SK-N-SH (cell line): ENCODE measurements at regions not wholly inside any gene's neighbourhood (a gene's known extent, or its start where the extent isn't known, plus 50 kb on each side); places are given as distances from the start of the nearest gene placed in this dataset.

ENCODE experiments used
- CTCF ChIA-PET: fragments of 300-600, 350-600 bp; formaldehyde crosslinking; extraction: SDS; loops from one replicate; lab custom pipeline; 2021; lab: Yijun Ruan, JAX
- POLR2A ChIA-PET: fragments of 350-600 bp; sonication (Branson Sonifier 250); formaldehyde crosslinking; extraction: SDS; loops from one replicate; lab custom pipeline; 2020; ENCODE audit warnings: antibody characterized with exemption, inconsistent platforms; lab: Yijun Ruan, JAX
- DNase-seq: peaks from one replicate; pipeline ENCODE4 v3.0.0; 2012
- H2AFZ ChIP-seq: fragments of 200-600 bp; sonication (generic); 2 replicates; pipeline ENCODE4 v1.8.1; 2016; ENCODE audit warnings: antibody characterized with exemption, mild to moderate bottlenecking, low read depth
- H3F3A ChIP-seq: fragments of 200-600 bp; sonication (generic); replicated peaks from 2 replicates; pipeline ENCODE3; 2016; ENCODE audit warnings: antibody characterized with exemption, mild to moderate bottlenecking; ENCODE audit not compliant: insufficient read depth
- H3K27ac ChIP-seq, 2 experiments: fragments of 200-500 bp in 1 of 2; fragments of 200-600 bp in 1 of 2; sonication (Bioruptor generic) in 1 of 2; sonication (generic), shearing (Covaris generic) in 1 of 2; 2 replicates each; pipeline versions ENCODE4 v1.5.1 to v1.6.1; 2014 to 2016; ENCODE audit warnings: low read depth in 2 of 2, inconsistent platforms in 1 of 2, low read length in 1 of 2, mild to moderate bottlenecking in 1 of 2, mixed read lengths in 1 of 2
- H3K27me3 ChIP-seq: fragments of 200-600 bp; sonication (generic), shearing (Covaris generic); 2 replicates; pipeline ENCODE4 v1.6.1; 2016; ENCODE audit warnings: mixed run types; ENCODE audit not compliant: insufficient read depth
- H3K36me3 ChIP-seq, 2 experiments: fragments of 200-500 bp in 1 of 2; fragments of 200-600 bp in 1 of 2; sonication (Bioruptor generic) in 1 of 2; sonication (generic) in 1 of 2; replicated peaks in 1 of 2; 2 replicates each; pipeline versions ENCODE3 to v1.5.1; 2014 to 2016; ENCODE audit warnings: low read length in 1 of 2, mild to moderate bottlenecking in 1 of 2; ENCODE audit not compliant: insufficient read depth in 2 of 2, control insufficient read depth in 1 of 2
- H3K4me1 ChIP-seq, 2 experiments: fragments of 200-500 bp in 1 of 2; fragments of 200-600 bp in 1 of 2; sonication (Bioruptor generic) in 1 of 2; sonication (generic), shearing (Covaris generic) in 1 of 2; 2 replicates each; pipeline versions ENCODE4 v1.5.1 to v1.6.1; 2014 to 2016; ENCODE audit warnings: low read depth in 1 of 2, low read length in 1 of 2, mixed run types in 1 of 2; ENCODE audit not compliant: insufficient read depth in 2 of 2, control insufficient read depth in 1 of 2
- H3K4me2 ChIP-seq: fragments of 200-600 bp; sonication (generic), shearing (Covaris generic); 2 replicates; pipeline ENCODE4 v1.6.1; 2017; ENCODE audit warnings: mixed run types
- H3K4me3 ChIP-seq, 2 experiments: fragments of 200-500 bp in 1 of 2; fragments of 200-600 bp in 1 of 2; sonication (Bioruptor generic) in 1 of 2; sonication (generic), shearing (Covaris generic) in 1 of 2; 2 replicates each; pipeline versions ENCODE4 v1.5.1 to v1.8.1; 2014 to 2016; ENCODE audit warnings: low read depth in 2 of 2, inconsistent platforms in 1 of 2, low read length in 1 of 2, mild to moderate bottlenecking in 1 of 2, mixed read lengths in 1 of 2, moderate library complexity in 1 of 2
- H3K79me2 ChIP-seq: fragments of 200-600 bp; sonication (generic); 2 replicates; pipeline ENCODE4 v1.8.1; 2017; ENCODE audit warnings: mild to moderate bottlenecking; ENCODE audit not compliant: insufficient read depth
- H3K9ac ChIP-seq: fragments of 200-600 bp; sonication (generic); 2 replicates; pipeline ENCODE4 v1.6.1; 2017; ENCODE audit warnings: mixed run types
- H3K9me2 ChIP-seq: fragments of 200-600 bp; sonication (generic); 2 replicates; pipeline ENCODE4 v1.6.1; 2017; ENCODE audit warnings: mixed run types
- H3K9me3 ChIP-seq: fragments of 200-600 bp; sonication (generic); 2 replicates; pipeline ENCODE4 v1.6.1; 2017; ENCODE audit warnings: mixed run types, mild to moderate bottlenecking, moderate library complexity
- H4K20me1 ChIP-seq: fragments of 200-600 bp; sonication (generic); 2 replicates; pipeline ENCODE4 v1.6.1; 2017; ENCODE audit warnings: mild to moderate bottlenecking, mixed run types; ENCODE audit not compliant: insufficient read depth
- CHD2 ChIP-seq: fragments of 150-350 bp; IDR thresholded peaks from 2 replicates; pipeline ENCODE4 v1.6.1; 2018; ENCODE audit warnings: low read length; ENCODE audit not compliant: partially characterized antibody
- CTCF ChIP-seq: fragments of 200-600 bp; sonication (generic); IDR thresholded peaks from 2 replicates; pipeline ENCODE4 v1.6.1; 2017; ENCODE audit warnings: antibody characterized with exemption, mild to moderate bottlenecking, moderate library complexity
- EP300 ChIP-seq, 2 experiments: IDR thresholded peaks; 2 replicates each; pipeline versions ENCODE4 v1.4.0 to v1.6.1; 2012; ENCODE audit warnings: borderline replicate concordance in 1 of 2, low read depth in 1 of 2, low read length in 1 of 2
- FOSL2 ChIP-seq: IDR thresholded peaks from 2 replicates; pipeline ENCODE4 v1.4.0; 2012; ENCODE audit warnings: low read depth, mild to moderate bottlenecking, moderate library complexity, borderline replicate concordance
- FOXM1 ChIP-seq: IDR thresholded peaks from 2 replicates; pipeline ENCODE4 v1.4.0; 2012; ENCODE audit warnings: low read depth, mild to moderate bottlenecking
- IRF3 ChIP-seq: fragments of 150-350 bp; IDR thresholded peaks from 2 replicates; pipeline ENCODE4 v1.6.1; 2016; ENCODE audit warnings: mild to moderate bottlenecking, low read depth, low read length
- MAX ChIP-seq: IDR thresholded peaks from 2 replicates; pipeline ENCODE4 v1.4.0; 2012; ENCODE audit warnings: low read depth
- MEF2A ChIP-seq: IDR thresholded peaks from 2 replicates; pipeline ENCODE4 v1.4.0; 2012; ENCODE audit warnings: low read depth, borderline replicate concordance
- MXI1 ChIP-seq: IDR thresholded peaks from 2 replicates; pipeline ENCODE4 v1.6.1; 2012; ENCODE audit warnings: mild to moderate bottlenecking, low read depth, low read length, improper control_type of control experiment
- PBX3 ChIP-seq: IDR thresholded peaks from 2 replicates; pipeline ENCODE4; 2012
- POLR2AphosphoS5 ChIP-seq: IDR thresholded peaks from 2 replicates; pipeline ENCODE4 v1.6.1; 2012; ENCODE audit warnings: low read depth, low read length
- RCOR1 ChIP-seq: fragments of 150-350 bp; IDR thresholded peaks from 2 replicates; pipeline ENCODE4 v1.6.1; 2017; ENCODE audit warnings: antibody characterized with exemption, low read length
- RFX5 ChIP-seq: IDR thresholded peaks from 2 replicates; pipeline ENCODE4 v1.6.1; 2012; ENCODE audit warnings: mild to moderate bottlenecking, improper control_type of control experiment, low read length
- SIN3A ChIP-seq: IDR thresholded peaks from 2 replicates; pipeline ENCODE4 v1.6.1; 2012; ENCODE audit warnings: low read depth, mild to moderate bottlenecking, low read length, moderate library complexity, borderline replicate concordance
- TAF1 ChIP-seq: IDR thresholded peaks from 2 replicates; pipeline ENCODE4 v1.6.1; 2012; ENCODE audit warnings: low read depth, mild to moderate bottlenecking, low read length, moderate library complexity, borderline replicate concordance
- YY1 ChIP-seq: IDR thresholded peaks from 2 replicates; pipeline ENCODE4 v1.4.0; 2012; ENCODE audit warnings: low read depth, mild to moderate bottlenecking
- WGBS: methylation state at CpG from one replicate; pipeline ENCODE4 v1.1.6; 2017; ENCODE audit warnings: low lambda C conversion rate; 5-methylcytosine and 5-hydroxymethylcytosine counted together
- TF ChIP-seq, protein P1 (sequence below): fragments of 150-350 bp; IDR thresholded peaks from 2 replicates; pipeline ENCODE4 v1.6.1; 2017; ENCODE audit warnings: antibody characterized with exemption, low read length, low read depth, borderline replicate concordance

DNA sequence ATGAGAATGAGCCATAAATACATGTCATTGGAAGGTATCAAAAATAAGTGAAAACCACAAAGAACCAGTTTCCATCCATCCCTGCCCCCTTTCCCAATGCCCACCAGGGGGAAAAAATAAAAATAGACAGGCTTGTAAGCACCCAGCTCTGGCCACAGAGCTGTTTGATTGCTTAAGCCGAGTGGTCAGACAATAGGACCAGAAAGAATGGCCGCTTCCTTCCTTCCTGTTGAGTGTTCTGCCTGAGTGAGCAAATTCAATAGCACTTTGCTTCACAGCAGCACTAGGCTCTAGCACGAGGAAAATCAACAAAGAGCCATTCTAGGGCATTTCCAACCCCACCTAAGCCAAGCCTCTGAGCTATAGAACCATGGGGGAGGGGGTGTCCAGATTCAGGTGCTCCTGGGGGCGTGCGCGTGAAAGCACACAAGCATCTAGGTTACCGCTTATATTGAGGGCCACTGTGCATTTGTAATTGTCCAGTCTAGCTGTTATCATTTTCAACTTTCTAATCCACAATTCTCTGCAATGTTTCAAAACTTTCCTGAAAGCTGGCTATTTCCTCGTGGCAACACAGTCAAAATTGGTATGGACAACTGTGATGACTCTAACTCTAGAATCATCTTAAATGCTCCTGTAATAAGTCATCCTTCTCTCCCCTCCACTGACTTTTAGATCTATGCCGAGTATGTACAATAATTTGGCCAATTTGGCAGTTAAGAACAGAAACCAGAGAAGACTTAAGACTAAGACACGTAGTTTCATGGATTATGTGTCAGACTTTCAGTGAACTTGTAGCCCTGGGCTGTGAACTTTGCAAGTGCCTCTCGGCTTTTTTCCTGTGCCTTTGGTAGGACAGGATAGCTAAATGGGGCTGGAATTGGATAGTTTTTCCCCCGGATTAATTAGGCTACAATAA is 64.3 kb downstream of the SPRY2 start:
- Histone ChIP-seq H3K4me2 (no peak overlapping the region), H3K27me3 (no peaks in the 10 kb centered on the region), H3K4me3 (no peak overlapping the region), H3K9ac (no peak overlapping the region), H3K9me2 (no peaks in the 10 kb centered on the region), H3K27ac (no peak overlapping the region), H3K36me3 (peaks cover 0 to 2% of the 10 kb centered on the region in 2 experiments), H3K9me3 (no peaks in the 10 kb centered on the region), H2AFZ (peak overlapping the region; percentile 17; the same call in 1 of the 2 replicates), H3F3A (no peaks in the 10 kb centered on the region), H4K20me1 (no peaks in the 10 kb centered on the region), H3K79me2 (no peaks in the 10 kb centered on the region), H3K4me1 (peaks cover 0 to 12% of the 10 kb centered on the region in 2 experiments; a peak in 1 of 4 replicates)
- no peak for DNase-seq
- ChIA-PET POLR2A (no interaction called here), CTCF (interaction anchor here (1.2 kb wide), 1 partner anchor 25 kb away, joined by 3 read pairs; no protein-coding TSS in a partner anchor)
- WGBS: 84% methylated on average over 12 of the region's 12 CpGs
- no peak for TF ChIP-seq EP300 (IDR thresholded peaks at IDR 0.05; ENCODE audit: borderline replicate concordance in 1 of 2, low read depth in 1 of 2, low read length in 1 of 2)
- no peak; the same call in 1 of the 2 replicates for TF ChIP-seq FOSL2
- TF ChIP-seq FOXM1: no peak
- peak; percentile 24; the same call in 1 of the 2 replicates for TF ChIP-seq PBX3

GRCh38 chr13:80274643-80275042 is 66.3 kb downstream of the SPRY2 start:
- WGBS: 81% methylated on average over 1 of the region's 1 CpG
- POLR2A ChIA-PET: no interaction called here
- no peak overlapping the region for H3K9ac ChIP-seq
- no peaks in the 10 kb centered on the region for H3F3A ChIP-seq
- no peak overlapping the region for H2AFZ ChIP-seq
- H3K9me2 ChIP-seq: no peaks in the 10 kb centered on the region
- H3K79me2 ChIP-seq: no peaks in the 10 kb centered on the region
- H3K4me2 ChIP-seq: no peak overlapping the region
- H3K4me3 ChIP-seq: no peak overlapping the region
- no peaks in the 10 kb centered on the region for H3K9me3 ChIP-seq
- no peak overlapping the region for H3K27ac ChIP-seq
- no peaks in the 10 kb centered on the region for H4K20me1 ChIP-seq
- H3K36me3 ChIP-seq: peaks cover 0 to 6% of the 10 kb centered on the region in 2 experiments
- DNase-seq: no peak
- H3K27me3 ChIP-seq: no peaks in the 10 kb centered on the region
- H3K4me1 ChIP-seq: peaks cover 0 to 12% of the 10 kb centered on the region in 2 experiments; a peak in 1 of 4 replicates
- CTCF ChIA-PET: no interaction called here
- TF ChIP-seq SIN3A (no peak), CHD2 (no peak), YY1 (no peak), FOSL2 (no peak), IRF3 (no peak), MAX (no peak), MEF2A (no peak), TAF1 (no peak), EP300 (IDR thresholded peaks at IDR 0.05; ENCODE audit: borderline replicate concordance in 1 of 2, low read depth in 1 of 2, low read length in 1 of 2) (no peak), POLR2AphosphoS5 (no peak), RFX5 (no peak), FOXM1 (no peak), MXI1 (no peak), RCOR1 (no peak), CTCF (no peak)
- TF ChIP-seq, protein P1, sequence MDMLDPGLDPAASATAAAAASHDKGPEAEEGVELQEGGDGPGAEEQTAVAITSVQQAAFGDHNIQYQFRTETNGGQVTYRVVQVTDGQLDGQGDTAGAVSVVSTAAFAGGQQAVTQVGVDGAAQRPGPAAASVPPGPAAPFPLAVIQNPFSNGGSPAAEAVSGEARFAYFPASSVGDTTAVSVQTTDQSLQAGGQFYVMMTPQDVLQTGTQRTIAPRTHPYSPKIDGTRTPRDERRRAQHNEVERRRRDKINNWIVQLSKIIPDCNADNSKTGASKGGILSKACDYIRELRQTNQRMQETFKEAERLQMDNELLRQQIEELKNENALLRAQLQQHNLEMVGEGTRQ: no peak
